H9 (cell line): ENCODE measurements at regions not wholly inside any gene's neighbourhood (a gene's known extent, or its start where the extent isn't known, plus 50 kb on each side); places are given as distances from the start of the nearest gene placed in this dataset.

Experiments used
- DNase-seq: peaks from one replicate; pipeline ENCODE4 v3.0.0-alpha.2; 2017
- H2AFZ ChIP-seq: one replicate; pipeline ENCODE4 v1.6.1; 2013; ENCODE audit warnings: mild to moderate bottlenecking, low read length, control low read depth, moderate library complexity
- H2AK5ac ChIP-seq: 2 replicates; pipeline ENCODE4 v1.6.1; 2013; ENCODE audit warnings: low read length, control low read depth, mixed read lengths; ENCODE audit not compliant: insufficient read length
- H2BK120ac ChIP-seq: one replicate; pipeline ENCODE4 v1.6.1; 2013; ENCODE audit warnings: low read depth, mild to moderate bottlenecking, low read length, control low read depth, inconsistent platforms; ENCODE audit not compliant: poor library complexity, severe bottlenecking
- H2BK12ac ChIP-seq: 2 replicates; pipeline ENCODE4 v1.6.1; 2013; ENCODE audit warnings: low read length, control low read depth, mixed read lengths, low read depth; ENCODE audit not compliant: insufficient read length
- H2BK15ac ChIP-seq: 2 replicates; pipeline ENCODE4 v1.6.1; 2013; ENCODE audit warnings: low read depth, low read length, control low read depth
- H2BK20ac ChIP-seq: one replicate; pipeline ENCODE4 v1.6.1; 2013; ENCODE audit warnings: low read depth, mild to moderate bottlenecking, low read length, control low read depth, inconsistent platforms; ENCODE audit not compliant: poor library complexity, severe bottlenecking
- H2BK5ac ChIP-seq: 2 replicates; pipeline ENCODE4 v1.6.1; 2013; ENCODE audit warnings: low read length, control low read depth, mixed read lengths; ENCODE audit not compliant: insufficient read length
- H3K14ac ChIP-seq: 2 replicates; pipeline ENCODE4 v1.6.1; 2013; ENCODE audit warnings: low read length, control low read depth; ENCODE audit not compliant: insufficient read depth
- H3K18ac ChIP-seq: 2 replicates; pipeline ENCODE4 v1.6.1; 2013; ENCODE audit warnings: low read depth, mild to moderate bottlenecking, mixed read lengths, low read length, control low read depth; ENCODE audit not compliant: insufficient read length
- H3K23ac ChIP-seq: 2 replicates; pipeline ENCODE4 v1.6.1; 2013; ENCODE audit warnings: low read length, control low read depth, mixed read lengths, low read depth; ENCODE audit not compliant: insufficient read length
- H3K23me2 ChIP-seq: 2 replicates; pipeline ENCODE4 v1.6.1; 2013; ENCODE audit warnings: low read depth, mild to moderate bottlenecking, mixed read lengths, low read length, control low read depth; ENCODE audit not compliant: insufficient read length, poor library complexity, severe bottlenecking
- H3K27ac ChIP-seq: 2 replicates; pipeline ENCODE4 v1.5.1; 2013; ENCODE audit warnings: low read length, control low read depth, mixed read lengths, low read depth; ENCODE audit not compliant: insufficient read length
- H3K27me3 ChIP-seq: 2 replicates; pipeline ENCODE4 v1.6.1; 2013; ENCODE audit warnings: low read length, control low read depth, inconsistent platforms; ENCODE audit not compliant: insufficient read depth
- H3K4ac ChIP-seq: 2 replicates; pipeline ENCODE4 v1.6.1; 2013; ENCODE audit warnings: low read depth, mild to moderate bottlenecking, control low read depth, inconsistent platforms, low read length, moderate library complexity
- H3K4me1 ChIP-seq: 2 replicates; pipeline ENCODE4 v1.6.1; 2013; ENCODE audit warnings: low read length, control low read depth, inconsistent platforms; ENCODE audit not compliant: insufficient read depth
- H3K4me2 ChIP-seq: 2 replicates; pipeline ENCODE4 v1.6.1; 2013; ENCODE audit warnings: low read length, control low read depth, mixed read lengths; ENCODE audit not compliant: insufficient read length, insufficient read depth
- H3K56ac ChIP-seq: 2 replicates; pipeline ENCODE4 v1.6.1; 2013; ENCODE audit warnings: low read depth, mild to moderate bottlenecking, mixed read lengths, low read length, control low read depth; ENCODE audit not compliant: insufficient read length
- H3K79me1 ChIP-seq: 2 replicates; pipeline ENCODE4 v1.6.1; 2013; ENCODE audit warnings: low read depth, mild to moderate bottlenecking, moderate library complexity, low read length, control low read depth, inconsistent platforms; ENCODE audit not compliant: insufficient read depth, poor library complexity, severe bottlenecking
- H3K79me2 ChIP-seq: 2 replicates; pipeline ENCODE4 v1.6.1; 2013; ENCODE audit warnings: low read length, control low read depth, inconsistent platforms; ENCODE audit not compliant: insufficient read depth
- H3K9ac ChIP-seq: 2 replicates; pipeline ENCODE4 v1.6.1; 2013; ENCODE audit warnings: low read length, control low read depth, mixed read lengths; ENCODE audit not compliant: insufficient read length; ENCODE audit errors: extremely low read depth
- H3K9me3 ChIP-seq: one replicate; pipeline ENCODE4 v1.6.1; 2013; ENCODE audit warnings: low read depth, low read length, inconsistent platforms; ENCODE audit not compliant: control insufficient read depth
- H3T11ph ChIP-seq: one replicate; pipeline ENCODE4 v1.6.1; 2013; ENCODE audit warnings: mild to moderate bottlenecking, low read length, control low read depth, inconsistent platforms
- H4K20me1 ChIP-seq: one replicate; pipeline ENCODE4 v1.6.1; 2013; ENCODE audit not compliant: control insufficient read depth, insufficient read length, insufficient read depth
- H4K5ac ChIP-seq: 2 replicates; pipeline ENCODE4 v1.6.1; 2013; ENCODE audit warnings: low read depth, mild to moderate bottlenecking, mixed read lengths, low read length, control low read depth; ENCODE audit not compliant: insufficient read length
- H4K8ac ChIP-seq: replicated peaks from 2 replicates; pipeline ENCODE4 v1.6.1; 2013; ENCODE audit warnings: low read length, control low read depth, mixed read lengths, low read depth; ENCODE audit not compliant: insufficient read length
- H4K91ac ChIP-seq: 2 replicates; pipeline ENCODE4 v1.6.1; 2013; ENCODE audit warnings: low read depth, mild to moderate bottlenecking, moderate library complexity, mixed read lengths, low read length, control low read depth; ENCODE audit not compliant: insufficient read length
- H3K27ac Mint-ChIP-seq, 3 experiments: 2 replicates in 2 of 3; 3 replicates in 1 of 3; pipeline ENCODE4 v1.8.0; 2020 to 2021; ENCODE audit warnings: mixed read lengths in 3 of 3, mild to moderate bottlenecking in 1 of 3, moderate library complexity in 1 of 3
- H3K27me3 Mint-ChIP-seq: 2 replicates; pipeline ENCODE4 v1.8.0; 2021; ENCODE audit warnings: low read depth, mild to moderate bottlenecking, moderate library complexity, mixed read lengths
- H3K36me3 Mint-ChIP-seq, 3 experiments: 2 replicates in 2 of 3; 3 replicates in 1 of 3; pipeline ENCODE4 v1.8.0; 2020 to 2021; ENCODE audit warnings: low read depth in 3 of 3, mixed read lengths in 3 of 3; ENCODE audit not compliant: insufficient read depth in 1 of 3
- H3K4me1 Mint-ChIP-seq, 2 experiments: 2 replicates each; pipeline ENCODE4 v1.8.0; 2020; ENCODE audit warnings: mixed read lengths in 2 of 2
- H3K4me3 Mint-ChIP-seq, 2 experiments: 2 replicates in 1 of 2; 3 replicates in 1 of 2; pipeline ENCODE4 v1.8.0; 2020 to 2021; ENCODE audit warnings: mild to moderate bottlenecking in 2 of 2, mixed read lengths in 2 of 2, moderate library complexity in 1 of 2
- H3K9me3 Mint-ChIP-seq, 2 experiments: 2 replicates in 1 of 2; 3 replicates in 1 of 2; pipeline ENCODE4 v1.8.0; 2020; ENCODE audit warnings: mild to moderate bottlenecking in 2 of 2, mixed read lengths in 2 of 2, moderate library complexity in 1 of 2
- CTCF ChIP-seq: fragments of 200-600 bp; sonication (generic); conservative IDR thresholded peaks from 3 replicates; pipeline ENCODE4 v1.8.0; 2021; ENCODE audit warnings: antibody characterized with exemption, mild to moderate bottlenecking
- WGBS: extraction: QIAGEN DNeasy Blood & Tissue Kit; methylation state at CpG from one replicate; pipeline ENCODE4 v1.1.7; 2013; ENCODE audit warnings: missing lambda C conversion rate, low lambda C conversion rate, mixed read lengths; ENCODE audit not compliant: insufficient read length; ENCODE audit errors: extremely low coverage; 5-methylcytosine and 5-hydroxymethylcytosine counted together

- Histone ChIP-seq H3K27me3 (no peaks in the 10 kb centered on the region), H4K5ac (no peak overlapping the region), H3K14ac (no peak overlapping the region), H2BK120ac (no peak overlapping the region), H3K56ac (no peak overlapping the region), H3K4me1 (no peaks in the 10 kb centered on the region), H4K8ac (no peak overlapping the region), H3K23ac (no peak overlapping the region), H3K79me2 (no peaks in the 10 kb centered on the region), H4K91ac (no peak overlapping the region), H2BK20ac (no peak overlapping the region), H3K79me1 (no peaks in the 10 kb centered on the region), H2BK15ac (no peak overlapping the region), H3K9ac (no peak overlapping the region), H2AK5ac (no peak overlapping the region), H3K23me2 (no peaks in the 10 kb centered on the region), H4K20me1 (no peaks in the 10 kb centered on the region), H2AFZ (no peak overlapping the region), H3K4me2 (no peak overlapping the region), H3K18ac (no peak overlapping the region), H3T11ph (no peak overlapping the region), H3K4ac (no peak overlapping the region), H3K9me3 (no peaks in the 10 kb centered on the region), H2BK12ac (no peak overlapping the region), H3K27ac (no peak overlapping the region), H2BK5ac (no peak overlapping the region)
- no peak for TF ChIP-seq CTCF
- Mint-ChIP-seq H3K4me3 (no peak overlapping the region), H3K27me3 (no peaks in the 10 kb centered on the region; the same call in 1 of the 2 replicates), H3K27ac (no peak overlapping the region), H3K4me1 (peaks cover 8 to 10% of the 10 kb centered on the region in 2 experiments; a peak in 3 of 4 replicates), H3K36me3 (no peaks in the 10 kb centered on the region), H3K9me3 (no peaks in the 10 kb centered on the region; a peak in 1 of 5 replicates)
- no CpG with 5 or more reads among the region's 5 CpGs for WGBS
- DNase-seq, result no peak
Observed at GRCh38 chr13:44770951-44771350, 194.8 kb upstream of the TSC22D1 start.
